ENCODE measurements at regions not wholly inside any gene's neighbourhood (a gene's known extent, or its start where the extent isn't known, plus 50 kb on each side); places are given as distances from the start of the nearest gene placed in this dataset.

DNA sequence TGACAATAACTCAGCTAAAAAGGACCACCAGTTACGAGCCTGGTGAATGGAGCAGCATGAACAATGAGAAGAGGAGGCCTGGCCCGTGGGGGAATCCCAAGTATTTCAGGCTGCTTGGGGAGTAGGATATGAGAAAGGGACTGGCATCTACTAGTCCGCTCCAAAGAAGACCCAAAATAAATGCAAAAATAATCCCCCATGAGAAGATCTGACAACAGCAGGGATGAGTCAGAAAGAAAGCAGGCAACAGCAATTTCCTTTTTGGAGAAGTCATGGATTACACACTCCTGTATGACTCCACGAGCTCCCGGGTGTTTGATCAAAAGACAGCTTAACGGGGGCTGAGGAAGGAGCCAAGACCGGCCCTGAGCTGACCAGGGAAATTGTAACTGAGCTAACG lies 111.4 kb downstream of the SOX11 start:
- TF ChIP-seq, protein P1, sequence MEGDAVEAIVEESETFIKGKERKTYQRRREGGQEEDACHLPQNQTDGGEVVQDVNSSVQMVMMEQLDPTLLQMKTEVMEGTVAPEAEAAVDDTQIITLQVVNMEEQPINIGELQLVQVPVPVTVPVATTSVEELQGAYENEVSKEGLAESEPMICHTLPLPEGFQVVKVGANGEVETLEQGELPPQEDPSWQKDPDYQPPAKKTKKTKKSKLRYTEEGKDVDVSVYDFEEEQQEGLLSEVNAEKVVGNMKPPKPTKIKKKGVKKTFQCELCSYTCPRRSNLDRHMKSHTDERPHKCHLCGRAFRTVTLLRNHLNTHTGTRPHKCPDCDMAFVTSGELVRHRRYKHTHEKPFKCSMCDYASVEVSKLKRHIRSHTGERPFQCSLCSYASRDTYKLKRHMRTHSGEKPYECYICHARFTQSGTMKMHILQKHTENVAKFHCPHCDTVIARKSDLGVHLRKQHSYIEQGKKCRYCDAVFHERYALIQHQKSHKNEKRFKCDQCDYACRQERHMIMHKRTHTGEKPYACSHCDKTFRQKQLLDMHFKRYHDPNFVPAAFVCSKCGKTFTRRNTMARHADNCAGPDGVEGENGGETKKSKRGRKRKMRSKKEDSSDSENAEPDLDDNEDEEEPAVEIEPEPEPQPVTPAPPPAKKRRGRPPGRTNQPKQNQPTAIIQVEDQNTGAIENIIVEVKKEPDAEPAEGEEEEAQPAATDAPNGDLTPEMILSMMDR (IDR thresholded peaks at IDR 0.05) = no peak
- TF ChIP-seq POLR2AphosphoS5 (IDR thresholded peaks at IDR 0.05) (no peak), POLR2A (IDR thresholded peaks at IDR 0.05) (no peak)
